Activated T-cell treated with anti-CD3 and anti-CD28 coated beads for 1 hour (primary cell): ENCODE measurements at regions not wholly inside any gene's neighbourhood (a gene's known extent, or its start where the extent isn't known, plus 50 kb on each side); places are given as distances from the start of the nearest gene placed in this dataset.

Experiments used
- DNase-seq: peaks from one replicate; pipeline ENCODE4 v3.0.0-alpha.2; 2020; ENCODE audit warnings: low read depth

GRCh38 chr3:67875858-67876257, 221.4 kb upstream of the SUCLG2 start:
- DNase-seq: no peak

GRCh38 chr3:67875338-67875737, 220.9 kb upstream of the SUCLG2 start:
- DNase-seq: no peak

GRCh38 chr3:67870477-67870876, 216.1 kb upstream of the SUCLG2 start:
- DNase-seq: no peak

GRCh38 chr3:67866571-67866970, 212.2 kb upstream of the SUCLG2 start:
- DNase-seq: no peak

GRCh38 chr3:67864587-67865183, 210.3 kb upstream of the SUCLG2 start:
- no peak for DNase-seq

GRCh38 chr3:67863869-67864268, 209.5 kb upstream of the SUCLG2 start:
- no peak for DNase-seq

- no peak for DNase-seq
Measured at GRCh38 chr3:67860429-67860828, 206.0 kb upstream of the SUCLG2 start.

GRCh38 chr3:67858492-67858891, 204.1 kb upstream of the SUCLG2 start:
- no peak for DNase-seq

- DNase-seq: no peak
Measured at GRCh38 chr3:67856718-67857117, 202.3 kb upstream of the SUCLG2 start.

- DNase-seq: no peak
Measured at GRCh38 chr3:67854663-67855062, 200.3 kb upstream of the SUCLG2 start.

GRCh38 chr3:67853520-67853919, 199.1 kb upstream of the SUCLG2 start:
- DNase-seq: no peak

GRCh38 chr3:67848299-67848698, 193.9 kb upstream of the SUCLG2 start:
- no peak for DNase-seq

GRCh38 chr3:67846166-67846565, 191.8 kb upstream of the SUCLG2 start:
- no peak for DNase-seq

GRCh38 chr3:67832817-67833216, 178.4 kb upstream of the SUCLG2 start:
- no peak for DNase-seq

- no peak for DNase-seq
Measured at GRCh38 chr3:67831262-67831661, 176.8 kb upstream of the SUCLG2 start.

- DNase-seq: no peak
Measured at GRCh38 chr3:67828486-67829010, 174.1 kb upstream of the SUCLG2 start.

- no peak for DNase-seq
Measured at GRCh38 chr3:67821135-67821534, 166.7 kb upstream of the SUCLG2 start.

- DNase-seq: no peak
Measured at GRCh38 chr3:67819447-67819846, 165.0 kb upstream of the SUCLG2 start.

GRCh38 chr3:67809370-67809935, 155.0 kb upstream of the SUCLG2 start:
- DNase-seq: no peak

- no peak for DNase-seq
Measured at GRCh38 chr3:67808906-67809305, 154.5 kb upstream of the SUCLG2 start.

GRCh38 chr3:67804578-67804977, 150.2 kb upstream of the SUCLG2 start:
- no peak for DNase-seq

GRCh38 chr3:67804089-67804488, 149.7 kb upstream of the SUCLG2 start:
- no peak for DNase-seq

- DNase-seq: no peak
Measured at GRCh38 chr3:67798412-67798811, 144.0 kb upstream of the SUCLG2 start.

GRCh38 chr3:67791620-67792019, 137.2 kb upstream of the SUCLG2 start:
- DNase-seq: no peak
